Skeletal muscle satellite cell (primary cell): ENCODE measurements at regions not wholly inside any gene's neighbourhood (a gene's known extent, or its start where the extent isn't known, plus 50 kb on each side); places are given as distances from the start of the nearest gene placed in this dataset.

Experiments used
- H3K27me3 ChIP-seq: 2 replicates; pipeline ENCODE4 v1.7.0; 2013; ENCODE audit warnings: low read length; ENCODE audit not compliant: control insufficient read depth, insufficient read depth
- H3K36me3 ChIP-seq: 2 replicates; pipeline ENCODE4 v1.7.0; 2013; ENCODE audit warnings: mild to moderate bottlenecking, control low read depth, low read length; ENCODE audit not compliant: insufficient read depth
- H3K4me1 ChIP-seq: 2 replicates; pipeline ENCODE4 v1.7.0; 2013; ENCODE audit warnings: low read length; ENCODE audit not compliant: control insufficient read depth, insufficient read depth
- H3K4me2 ChIP-seq: 2 replicates; pipeline ENCODE4 v1.7.0; 2013; ENCODE audit warnings: mild to moderate bottlenecking, low read length
- H3K4me3 ChIP-seq: 2 replicates; pipeline ENCODE4 v1.7.0; 2013; ENCODE audit warnings: low read length
- H3K9ac ChIP-seq: 2 replicates; pipeline ENCODE4 v1.7.0; 2013; ENCODE audit warnings: mild to moderate bottlenecking, low read depth, low read length, moderate library complexity
- H3K9me3 ChIP-seq: replicated peaks from 2 replicates; pipeline ENCODE4 v1.7.0; 2013; ENCODE audit warnings: mild to moderate bottlenecking, control low read depth, low read length

DNA sequence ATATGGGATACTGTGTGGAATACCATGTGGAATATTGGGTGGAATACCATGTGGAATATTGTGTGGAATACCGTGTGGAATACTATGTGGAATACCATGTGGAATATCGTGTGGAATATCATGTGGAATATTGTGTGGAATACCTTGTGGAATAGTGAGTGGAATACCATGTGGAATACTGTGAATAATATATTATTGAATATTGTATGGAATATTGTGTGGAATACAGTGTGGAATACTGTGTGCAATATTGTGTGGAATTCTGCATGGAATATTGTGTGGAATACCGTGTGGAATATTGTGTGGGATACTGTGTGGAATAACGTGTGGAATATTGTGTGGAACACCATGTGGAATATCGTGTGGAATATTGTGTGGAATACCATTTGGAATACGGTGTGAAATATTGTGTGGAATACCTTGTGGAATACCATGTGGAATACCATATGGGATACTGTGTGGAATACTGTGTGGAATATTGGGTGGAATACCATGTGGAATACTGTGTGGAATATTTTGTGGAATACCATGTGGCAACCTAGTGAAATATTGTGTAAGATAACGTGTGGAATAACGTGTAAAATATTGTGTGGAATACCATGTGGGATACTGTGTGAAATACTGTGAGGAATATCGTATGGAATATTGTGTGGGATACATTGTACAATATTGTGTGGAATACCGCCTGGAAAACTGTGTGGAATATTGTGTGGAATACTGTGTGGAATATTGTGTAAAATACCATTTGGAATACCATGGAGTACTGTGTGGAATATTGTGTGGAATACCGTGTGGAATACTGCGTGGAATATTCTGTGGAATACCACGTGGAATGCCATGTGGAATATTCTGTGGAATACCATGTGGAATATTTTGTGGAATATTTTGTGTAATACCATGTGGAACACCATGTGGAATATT, 133.9 kb upstream of the CHST15 start:
- Histone ChIP-seq H3K9me3 (peaks cover 4% of the 10 kb centered on the region), H3K27me3 (no peaks in the 10 kb centered on the region), H3K4me2 (no peak overlapping the region), H3K4me3 (no peak overlapping the region), H3K36me3 (no peaks in the 10 kb centered on the region), H3K9ac (no peak overlapping the region), H3K4me1 (peaks cover 26% of the 10 kb centered on the region)

DNA sequence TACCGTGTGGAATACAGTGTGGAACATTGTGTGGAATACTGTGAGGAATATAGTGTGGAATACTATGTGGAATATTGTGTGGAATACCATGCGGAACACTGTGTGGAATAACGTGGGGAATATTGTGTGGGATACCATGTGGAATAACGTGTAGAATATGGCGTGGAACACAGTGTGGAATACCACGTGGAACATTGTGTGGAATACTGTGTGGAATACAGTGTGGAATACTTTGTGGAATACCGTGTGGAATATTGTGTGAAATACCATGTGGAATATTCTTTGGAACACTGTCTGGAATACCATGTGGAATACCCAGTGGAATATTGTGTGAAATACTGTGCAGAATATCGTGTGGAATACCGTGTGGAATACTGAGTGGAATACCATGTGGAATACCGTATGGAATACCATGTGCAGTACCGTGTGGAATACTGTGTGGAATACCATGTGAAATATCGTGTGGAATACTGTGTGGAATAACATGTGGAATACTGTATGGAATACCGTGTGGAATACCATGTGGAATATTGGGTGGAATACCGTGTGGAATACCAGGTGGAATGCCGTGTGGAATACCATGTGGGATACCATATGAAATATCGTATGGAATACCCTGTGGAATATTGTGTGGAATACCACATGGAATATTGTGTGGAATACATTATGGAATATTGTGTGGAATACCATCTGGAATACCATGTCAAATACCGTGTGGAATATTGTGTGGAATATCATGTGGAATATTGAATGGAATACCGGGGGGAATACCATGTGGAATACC, 133.1 kb upstream of the CHST15 start:
- Histone ChIP-seq H3K4me3 (no peak overlapping the region), H3K4me1 (peaks cover 34% of the 10 kb centered on the region), H3K27me3 (no peaks in the 10 kb centered on the region), H3K9me3 (peaks cover 4% of the 10 kb centered on the region), H3K9ac (no peak overlapping the region), H3K4me2 (no peak overlapping the region), H3K36me3 (no peaks in the 10 kb centered on the region)

DNA sequence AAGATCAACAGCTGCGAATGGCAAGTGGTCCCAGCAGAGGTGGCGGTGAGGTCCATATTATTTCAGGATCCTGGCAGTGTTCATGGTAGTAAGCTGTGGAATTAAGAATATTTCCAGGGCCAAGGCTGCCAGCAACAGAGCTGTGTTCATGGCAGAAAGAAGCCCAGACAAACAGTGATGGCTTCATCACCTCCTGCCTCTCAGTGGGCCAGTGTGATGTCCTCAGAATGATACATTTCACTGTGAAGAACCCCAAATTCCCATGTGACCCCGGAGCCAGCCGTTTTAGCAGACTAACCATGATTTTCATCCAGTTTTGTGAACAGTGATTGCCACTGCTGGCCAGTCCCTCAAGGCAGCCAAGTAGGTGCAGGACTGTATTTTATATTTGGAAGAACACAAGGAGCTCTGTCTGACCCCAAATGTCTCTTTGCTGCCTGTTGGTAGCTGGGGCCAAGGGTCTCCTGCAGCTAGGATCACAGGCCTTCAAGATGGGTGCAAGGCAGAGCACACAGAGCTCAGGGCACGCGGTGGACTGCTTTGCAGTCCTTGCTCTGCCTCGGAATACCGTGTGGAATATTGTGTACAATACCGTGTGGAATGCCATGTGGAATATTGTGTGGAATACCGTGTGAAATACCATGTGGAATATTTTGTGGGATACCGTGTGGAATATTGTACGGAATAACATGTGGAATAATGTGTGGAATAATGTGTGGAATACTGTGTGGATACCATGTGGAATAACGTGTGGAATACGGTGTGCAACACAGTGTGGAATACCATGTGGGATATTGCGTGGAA, 132.3 kb upstream of the CHST15 start:
- H3K36me3 ChIP-seq: no peaks in the 10 kb centered on the region
- peaks cover 4% of the 10 kb centered on the region for H3K9me3 ChIP-seq
- no peak overlapping the region for H3K4me3 ChIP-seq
- no peaks in the 10 kb centered on the region for H3K27me3 ChIP-seq
- H3K9ac ChIP-seq: peak overlapping the region; percentile 72
- peaks cover 40% of the 10 kb centered on the region for H3K4me1 ChIP-seq
- H3K4me2 ChIP-seq: peak overlapping the region; percentile 59

DNA sequence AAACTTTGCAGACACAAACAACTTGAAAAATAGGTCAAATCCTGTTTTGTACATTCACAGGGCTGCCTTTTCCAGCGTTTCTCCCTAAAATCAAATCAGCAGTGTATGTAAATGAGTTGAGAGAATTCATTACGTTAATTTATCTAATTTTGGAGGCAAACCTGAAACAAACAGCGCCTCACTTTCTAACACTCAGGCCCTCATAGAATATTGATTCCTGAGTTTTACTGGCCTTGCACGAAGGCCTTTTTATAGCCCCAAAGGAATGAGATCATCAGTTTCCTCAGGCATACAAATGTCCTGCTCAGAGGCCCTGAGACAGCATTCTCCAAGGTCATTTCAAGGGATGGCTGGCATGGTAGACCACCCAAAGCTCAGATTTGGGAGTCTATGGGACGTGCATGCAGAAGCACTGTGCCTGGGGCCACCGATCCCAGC, 131.7 kb upstream of the CHST15 start:
- H3K27me3 ChIP-seq: no peaks in the 10 kb centered on the region
- H3K4me1 ChIP-seq: peaks cover 40% of the 10 kb centered on the region
- H3K4me2 ChIP-seq: peak overlapping the region; percentile 59
- peak overlapping the region; percentile 72 for H3K9ac ChIP-seq
- H3K36me3 ChIP-seq: no peaks in the 10 kb centered on the region
- peaks cover 4% of the 10 kb centered on the region for H3K9me3 ChIP-seq
- H3K4me3 ChIP-seq: peak overlapping the region; percentile 21

DNA sequence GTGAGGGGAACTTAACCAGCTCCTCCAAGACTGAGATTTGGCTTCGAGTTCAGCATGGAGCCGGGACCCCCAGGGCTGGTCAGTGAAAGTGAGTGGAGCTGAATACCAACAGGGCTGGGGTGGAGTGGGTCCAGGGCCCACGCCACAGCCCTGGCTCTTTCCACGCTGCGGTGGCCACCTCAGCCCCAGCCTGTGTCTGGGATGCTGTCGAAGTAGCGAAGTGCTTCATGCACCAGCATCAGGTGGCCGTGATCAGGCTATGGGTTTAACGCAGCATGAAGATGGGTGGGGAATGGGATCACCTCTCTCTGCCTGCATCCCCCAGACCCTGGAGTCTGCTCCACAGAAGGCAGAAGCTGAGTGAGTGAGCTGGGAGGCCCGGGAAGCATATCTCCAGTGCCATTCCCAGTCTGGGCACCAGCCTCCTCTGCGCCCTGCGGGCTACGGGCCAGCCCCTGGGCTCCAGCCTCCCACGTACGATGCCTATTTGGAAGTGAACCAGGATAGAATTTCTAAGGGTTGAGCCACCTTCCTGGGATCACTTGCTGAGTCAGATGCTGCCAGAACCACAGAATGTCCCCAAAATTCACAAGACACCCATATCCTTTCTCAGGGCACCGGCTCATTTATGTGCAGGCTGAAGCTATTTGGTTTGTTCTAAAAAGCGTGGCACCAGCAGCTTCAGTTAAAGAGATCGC, 131.1 kb upstream of the CHST15 start:
- Histone ChIP-seq H3K27me3 (no peaks in the 10 kb centered on the region), H3K4me1 (peaks cover 40% of the 10 kb centered on the region), H3K9me3 (peaks cover 4% of the 10 kb centered on the region), H3K9ac (peak overlapping the region; percentile 72), H3K36me3 (no peaks in the 10 kb centered on the region), H3K4me3 (peak overlapping the region; percentile 21), H3K4me2 (peak overlapping the region; percentile 59)

DNA sequence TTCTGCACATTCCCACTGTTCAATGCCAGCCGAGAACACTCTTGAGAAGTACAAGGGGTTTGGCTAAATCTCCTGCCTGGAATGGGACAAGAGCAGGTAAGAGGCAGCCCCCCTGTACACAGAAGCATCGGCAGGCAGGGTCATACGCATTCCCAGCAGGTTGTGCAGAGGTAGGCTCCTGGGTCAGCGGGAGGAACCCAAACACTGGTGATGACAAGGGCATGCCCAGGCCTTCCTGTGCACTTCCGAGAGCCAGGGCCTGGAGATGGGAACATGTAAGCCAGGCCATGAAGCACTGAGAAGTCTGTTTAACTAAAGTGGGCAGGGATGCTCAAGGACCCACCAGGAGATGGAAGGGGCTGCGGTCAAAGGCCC, 130.3 kb upstream of the CHST15 start:
- H3K4me3 ChIP-seq: no peak overlapping the region
- peaks cover 5% of the 10 kb centered on the region for H3K27me3 ChIP-seq
- H3K4me2 ChIP-seq: no peak overlapping the region
- no peaks in the 10 kb centered on the region for H3K9me3 ChIP-seq
- peaks cover 40% of the 10 kb centered on the region for H3K4me1 ChIP-seq
- H3K9ac ChIP-seq: no peak overlapping the region
- H3K36me3 ChIP-seq: no peaks in the 10 kb centered on the region

DNA sequence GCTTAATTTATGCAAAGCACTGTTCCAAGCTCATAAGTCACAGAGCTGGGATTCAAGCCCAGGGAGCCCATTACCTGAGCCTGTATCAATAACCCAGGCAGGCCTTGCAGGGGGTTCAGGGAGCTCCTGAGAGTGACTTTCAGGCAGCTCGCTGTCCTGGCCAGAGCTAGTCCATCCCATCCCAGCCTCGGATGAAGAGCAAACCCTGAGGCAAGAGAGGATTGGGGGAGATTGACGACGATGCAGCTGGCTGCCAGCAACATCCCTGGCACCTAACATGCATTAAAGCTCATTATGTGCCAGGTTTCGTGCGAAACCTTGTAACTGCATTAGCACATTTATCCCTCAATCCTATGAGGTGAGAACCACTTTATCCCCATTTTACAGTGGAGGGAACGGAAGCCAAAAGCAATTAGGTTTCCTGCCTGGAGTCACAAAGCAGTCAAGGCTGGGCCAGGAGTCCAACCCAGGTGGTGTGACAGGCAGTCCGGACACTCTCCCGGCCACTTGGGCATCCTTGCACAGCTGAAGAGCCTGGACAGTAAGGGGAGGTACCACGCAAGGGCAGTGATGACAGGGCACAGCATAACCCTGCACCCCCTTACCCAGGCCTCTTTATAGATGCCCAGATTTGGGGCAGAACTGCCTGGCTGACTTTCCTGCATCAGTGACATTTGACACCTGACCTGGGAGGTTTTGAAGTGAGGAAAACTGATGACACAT, 129.8 kb upstream of the CHST15 start:
- no peaks in the 10 kb centered on the region for H3K36me3 ChIP-seq
- no peak overlapping the region for H3K4me3 ChIP-seq
- H3K4me1 ChIP-seq: peaks cover 40% of the 10 kb centered on the region
- H3K9ac ChIP-seq: no peak overlapping the region
- H3K9me3 ChIP-seq: no peaks in the 10 kb centered on the region
- H3K27me3 ChIP-seq: peaks cover 6% of the 10 kb centered on the region
- no peak overlapping the region for H3K4me2 ChIP-seq

DNA sequence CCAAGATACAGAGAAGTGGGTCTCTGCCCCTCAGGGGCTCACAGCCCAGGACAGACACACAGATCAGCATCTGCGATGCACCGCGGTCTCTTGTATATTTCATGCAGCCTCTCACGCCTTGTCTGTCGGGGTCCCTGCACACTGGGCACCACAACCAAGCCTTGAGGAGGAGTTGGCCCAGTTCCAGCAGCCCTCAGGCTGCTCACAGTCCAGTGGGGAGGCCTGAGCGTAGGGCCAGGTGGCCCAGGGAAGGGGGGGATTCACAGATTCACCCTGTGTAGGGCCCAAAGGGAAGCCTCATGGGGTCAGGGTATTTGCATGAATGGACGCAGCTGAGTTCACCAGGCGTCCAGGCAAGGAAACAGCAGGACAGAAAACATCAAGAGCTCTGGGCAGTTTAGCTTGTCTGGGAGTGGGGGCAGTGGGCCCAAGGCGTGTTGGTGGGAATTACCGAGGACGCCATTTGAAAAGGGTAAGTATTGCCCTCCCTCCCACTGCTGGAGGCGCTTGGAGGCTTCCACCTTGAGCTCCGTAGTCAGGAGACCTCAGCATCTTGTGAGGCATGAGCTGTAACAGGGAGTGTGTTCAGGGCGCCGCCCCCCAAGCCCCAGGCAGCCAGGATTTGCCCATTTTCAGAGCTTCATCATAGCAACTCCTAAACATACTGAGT, 129.1 kb upstream of the CHST15 start:
- Histone ChIP-seq H3K4me2 (no peak overlapping the region), H3K36me3 (no peaks in the 10 kb centered on the region), H3K4me1 (peaks cover 40% of the 10 kb centered on the region), H3K9me3 (no peaks in the 10 kb centered on the region), H3K9ac (no peak overlapping the region), H3K4me3 (no peak overlapping the region), H3K27me3 (peaks cover 11% of the 10 kb centered on the region)

DNA sequence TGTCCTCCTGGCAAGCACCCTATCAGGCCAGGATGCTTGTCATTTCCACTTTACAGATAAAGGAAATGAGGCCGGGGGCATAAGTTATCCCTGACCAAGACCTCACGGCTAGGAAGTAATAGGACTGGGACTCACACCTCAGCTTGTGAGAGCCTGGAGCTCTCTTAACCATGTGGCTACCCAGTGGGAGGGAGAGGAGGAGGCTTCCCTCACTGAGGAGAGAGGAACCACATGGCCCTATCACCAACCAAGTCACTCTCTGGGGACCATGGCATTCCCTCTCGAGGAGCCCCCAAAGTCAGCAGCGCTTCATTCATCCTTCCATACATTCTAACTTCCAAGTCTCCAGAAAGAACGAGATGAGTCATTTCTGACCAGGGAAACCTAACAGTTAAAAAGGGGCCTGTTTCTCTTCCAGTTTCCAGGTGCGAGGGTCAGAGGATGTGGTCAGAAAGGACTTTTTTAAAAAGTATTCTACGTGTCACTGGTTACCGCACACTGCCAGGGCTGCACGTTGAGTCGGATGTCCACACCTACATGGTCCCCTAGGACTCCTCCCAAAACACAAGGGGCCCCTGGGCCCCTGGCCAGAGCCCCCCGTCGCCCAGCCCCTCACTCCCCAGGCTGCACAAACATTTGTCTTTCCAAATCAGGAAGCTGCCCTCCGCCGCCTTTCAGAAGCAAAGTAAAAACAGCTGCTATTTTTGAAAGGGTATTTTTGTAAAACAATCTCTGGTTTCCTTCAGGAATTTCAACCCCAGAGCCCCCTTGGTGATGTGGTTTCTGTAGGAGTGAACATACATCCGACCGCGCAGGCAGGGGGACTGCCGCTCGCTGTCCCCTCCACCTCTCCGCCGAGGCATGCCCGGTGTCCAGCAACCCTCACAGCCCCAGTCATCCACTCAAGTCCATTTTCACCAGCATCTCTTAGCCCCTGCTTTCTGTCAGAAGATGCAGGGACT, 128.2 kb upstream of the CHST15 start:
- H3K4me2 ChIP-seq: no peak overlapping the region
- peaks cover 17% of the 10 kb centered on the region for H3K27me3 ChIP-seq
- no peak overlapping the region for H3K9ac ChIP-seq
- peaks cover 40% of the 10 kb centered on the region for H3K4me1 ChIP-seq
- no peaks in the 10 kb centered on the region for H3K9me3 ChIP-seq
- H3K36me3 ChIP-seq: no peaks in the 10 kb centered on the region
- H3K4me3 ChIP-seq: no peak overlapping the region
